ENCODE measurements at regions not wholly inside any gene's neighbourhood (a gene's known extent, or its start where the extent isn't known, plus 50 kb on each side); places are given as distances from the start of the nearest gene placed in this dataset.

DNA sequence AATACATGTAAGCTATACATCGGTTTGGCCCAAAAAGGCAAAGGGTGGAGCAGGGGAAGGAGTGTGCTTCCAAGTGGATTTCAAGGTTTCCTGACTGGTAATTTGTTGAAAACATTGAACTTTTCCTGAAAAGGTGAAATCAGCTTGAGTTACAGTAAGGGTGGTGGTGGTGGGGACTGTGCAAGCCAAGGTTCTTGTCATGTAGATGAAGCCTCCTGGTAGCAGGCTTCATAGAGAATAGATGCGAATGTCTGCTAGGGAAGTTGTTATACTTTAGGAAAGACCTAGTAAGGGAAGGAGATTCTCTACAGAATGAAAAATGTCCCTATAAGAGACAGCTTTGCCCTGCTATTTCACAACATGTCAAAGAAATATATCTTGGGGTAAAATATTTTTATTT, 528.2 kb upstream of the CBLB start:
- TF ChIP-seq, protein P1, sequence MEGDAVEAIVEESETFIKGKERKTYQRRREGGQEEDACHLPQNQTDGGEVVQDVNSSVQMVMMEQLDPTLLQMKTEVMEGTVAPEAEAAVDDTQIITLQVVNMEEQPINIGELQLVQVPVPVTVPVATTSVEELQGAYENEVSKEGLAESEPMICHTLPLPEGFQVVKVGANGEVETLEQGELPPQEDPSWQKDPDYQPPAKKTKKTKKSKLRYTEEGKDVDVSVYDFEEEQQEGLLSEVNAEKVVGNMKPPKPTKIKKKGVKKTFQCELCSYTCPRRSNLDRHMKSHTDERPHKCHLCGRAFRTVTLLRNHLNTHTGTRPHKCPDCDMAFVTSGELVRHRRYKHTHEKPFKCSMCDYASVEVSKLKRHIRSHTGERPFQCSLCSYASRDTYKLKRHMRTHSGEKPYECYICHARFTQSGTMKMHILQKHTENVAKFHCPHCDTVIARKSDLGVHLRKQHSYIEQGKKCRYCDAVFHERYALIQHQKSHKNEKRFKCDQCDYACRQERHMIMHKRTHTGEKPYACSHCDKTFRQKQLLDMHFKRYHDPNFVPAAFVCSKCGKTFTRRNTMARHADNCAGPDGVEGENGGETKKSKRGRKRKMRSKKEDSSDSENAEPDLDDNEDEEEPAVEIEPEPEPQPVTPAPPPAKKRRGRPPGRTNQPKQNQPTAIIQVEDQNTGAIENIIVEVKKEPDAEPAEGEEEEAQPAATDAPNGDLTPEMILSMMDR (IDR thresholded peaks at IDR 0.05), result no peak
- TF ChIP-seq POLR2A (IDR thresholded peaks at IDR 0.05), result no peak
